HG03520 (cell line): ENCODE measurements at regions not wholly inside any gene's neighbourhood (a gene's known extent, or its start where the extent isn't known, plus 50 kb on each side); places are given as distances from the start of the nearest gene placed in this dataset.

ENCODE experiments used
- ATAC-seq: cut with Tn5 transposase; IDR thresholded peaks from one replicate; pipeline ENCODE4 v1.9.1; 2021; ENCODE audit warnings: mild to moderate bottlenecking, moderate library complexity; ENCODE audit not compliant: unreplicated experiment

GRCh38 chr4:185921583-185922555 lies 109.9 kb upstream of the SORBS2 start:
- ATAC-seq, result no peak

- ATAC-seq, result no peak
Observed at GRCh38 chr4:185924458-185925044, 112.6 kb upstream of the SORBS2 start.

GRCh38 chr4:185925910-185926360 lies 113.9 kb upstream of the SORBS2 start:
- ATAC-seq, result no peak

GRCh38 chr4:185931375-185931774 lies 119.4 kb upstream of the SORBS2 start:
- ATAC-seq, result no peak

- no peak for ATAC-seq
Observed at GRCh38 chr4:185931986-185932385, 120.0 kb upstream of the SORBS2 start.

GRCh38 chr4:185932491-185932890 lies 120.5 kb upstream of the SORBS2 start:
- no peak for ATAC-seq

- no peak for ATAC-seq
Observed at GRCh38 chr4:185933078-185933581, 121.1 kb upstream of the SORBS2 start.

- no peak for ATAC-seq
Observed at GRCh38 chr4:185936650-185937376, 124.8 kb upstream of the SORBS2 start.

GRCh38 chr4:185938654-185939053 lies 126.7 kb upstream of the SORBS2 start:
- ATAC-seq, result no peak

- ATAC-seq, result no peak
Observed at GRCh38 chr4:185941461-185941860, 127.5 kb upstream of the TLR3 start.

- no peak for ATAC-seq
Observed at GRCh38 chr4:185945252-185945651, 123.7 kb upstream of the TLR3 start.

GRCh38 chr4:185945906-185946305 lies 123.0 kb upstream of the TLR3 start:
- ATAC-seq, result no peak

- no peak for ATAC-seq
Observed at GRCh38 chr4:185950891-185951290, 118.1 kb upstream of the TLR3 start.

- ATAC-seq, result no peak
Observed at GRCh38 chr4:185955151-185955770, 113.7 kb upstream of the TLR3 start.

- no peak for ATAC-seq
Observed at GRCh38 chr4:185955826-185956543, 113.0 kb upstream of the TLR3 start.

- no peak for ATAC-seq
Observed at GRCh38 chr4:185956544-185956940, 112.4 kb upstream of the TLR3 start.

GRCh38 chr4:185958094-185958747 lies 110.7 kb upstream of the TLR3 start:
- no peak for ATAC-seq

GRCh38 chr4:185965426-185966384 lies 103.3 kb upstream of the TLR3 start:
- no peak for ATAC-seq

- ATAC-seq, result no peak
Observed at GRCh38 chr4:185966549-185966948, 102.4 kb upstream of the TLR3 start.
